ENCODE measurements at regions not wholly inside any gene's neighbourhood (a gene's known extent, or its start where the extent isn't known, plus 50 kb on each side); places are given as distances from the start of the nearest gene placed in this dataset.

GRCh38 chr2:12300019-12300602, 416.6 kb upstream of the TRIB2 start:
- no peak for DNase-seq

- DNase-seq, result no peak
Observed at GRCh38 chr2:12300927-12301326, 415.8 kb upstream of the TRIB2 start.

GRCh38 chr2:12302140-12302539, 414.6 kb upstream of the TRIB2 start:
- DNase-seq, result no peak

GRCh38 chr2:12302691-12303090, 414.0 kb upstream of the TRIB2 start:
- no peak for DNase-seq

- DNase-seq, result no peak
Observed at GRCh38 chr2:12303181-12304030, 413.3 kb upstream of the TRIB2 start.

GRCh38 chr2:12304564-12305171, 412.1 kb upstream of the TRIB2 start:
- DNase-seq, result no peak

- DNase-seq, result no peak
Observed at GRCh38 chr2:12305931-12306330, 410.8 kb upstream of the TRIB2 start.

- no peak for DNase-seq
Observed at GRCh38 chr2:12310399-12310798, 406.3 kb upstream of the TRIB2 start.

- DNase-seq, result no peak
Observed at GRCh38 chr2:12313445-12314126, 403.1 kb upstream of the TRIB2 start.

GRCh38 chr2:12314127-12314760, 402.5 kb upstream of the TRIB2 start:
- no peak for DNase-seq

GRCh38 chr2:12315224-12315623, 401.5 kb upstream of the TRIB2 start:
- DNase-seq, result no peak

GRCh38 chr2:12316476-12316875, 400.3 kb upstream of the TRIB2 start:
- DNase-seq, result no peak

GRCh38 chr2:12317286-12317685, 399.4 kb upstream of the TRIB2 start:
- no peak for DNase-seq

- no peak for DNase-seq
Observed at GRCh38 chr2:12317814-12318426, 398.8 kb upstream of the TRIB2 start.

GRCh38 chr2:12318427-12319057, 398.2 kb upstream of the TRIB2 start:
- DNase-seq, result no peak

- no peak for DNase-seq
Observed at GRCh38 chr2:12320027-12320734, 396.6 kb upstream of the TRIB2 start.

GRCh38 chr2:12320991-12321641, 395.6 kb upstream of the TRIB2 start:
- DNase-seq, result no peak

GRCh38 chr2:12321886-12322285, 394.9 kb upstream of the TRIB2 start:
- DNase-seq, result no peak

- DNase-seq, result no peak
Observed at GRCh38 chr2:12325806-12326205, 390.9 kb upstream of the TRIB2 start.

- no peak for DNase-seq
Observed at GRCh38 chr2:12326449-12327190, 390.1 kb upstream of the TRIB2 start.

Measured in activated CD8-positive, alpha-beta memory T cell treated with anti-CD3 and anti-CD28 coated beads, Interleukin-2, amount 50 U/mL, for 4 hours (primary cell).